Thyroid gland (tissue), 4 donors: ENCODE measurements at regions not wholly inside any gene's neighbourhood (a gene's known extent, or its start where the extent isn't known, plus 50 kb on each side); places are given as distances from the start of the nearest gene placed in this dataset.
"Not testable (repeated sequence)": the region's sequence is repeated elsewhere in the genome, so short reads cannot be mapped to it uniquely, and the experiment has no call there.

Experiments used
- POLR2A ChIP-seq, 2 donors: fragments of 450-650 bp; IDR thresholded peaks; one replicate each; pipeline ENCODE4 v1.6.1; 2017; ENCODE audit warnings: antibody characterized with exemption in 2 of 2, mild to moderate bottlenecking in 2 of 2, moderate library complexity in 1 of 2
- TF ChIP-seq, protein P1 (sequence below), 6 experiments: fragments of 200-600 bp in 3 of 6; fragments of 450-650 bp in 3 of 6; sonication (generic) in 3 of 6; IDR thresholded peaks; one replicate each; pipeline ENCODE4 v1.5.1; 2016 to 2019; ENCODE audit warnings: antibody characterized with exemption in 6 of 6, mild to moderate bottlenecking in 2 of 6, inconsistent platforms in 1 of 6, moderate library complexity in 1 of 6

GRCh38 chr7:142435606-142436005 is 177.7 kb upstream of the PRSS58 start:
- TF ChIP-seq, protein P1, sequence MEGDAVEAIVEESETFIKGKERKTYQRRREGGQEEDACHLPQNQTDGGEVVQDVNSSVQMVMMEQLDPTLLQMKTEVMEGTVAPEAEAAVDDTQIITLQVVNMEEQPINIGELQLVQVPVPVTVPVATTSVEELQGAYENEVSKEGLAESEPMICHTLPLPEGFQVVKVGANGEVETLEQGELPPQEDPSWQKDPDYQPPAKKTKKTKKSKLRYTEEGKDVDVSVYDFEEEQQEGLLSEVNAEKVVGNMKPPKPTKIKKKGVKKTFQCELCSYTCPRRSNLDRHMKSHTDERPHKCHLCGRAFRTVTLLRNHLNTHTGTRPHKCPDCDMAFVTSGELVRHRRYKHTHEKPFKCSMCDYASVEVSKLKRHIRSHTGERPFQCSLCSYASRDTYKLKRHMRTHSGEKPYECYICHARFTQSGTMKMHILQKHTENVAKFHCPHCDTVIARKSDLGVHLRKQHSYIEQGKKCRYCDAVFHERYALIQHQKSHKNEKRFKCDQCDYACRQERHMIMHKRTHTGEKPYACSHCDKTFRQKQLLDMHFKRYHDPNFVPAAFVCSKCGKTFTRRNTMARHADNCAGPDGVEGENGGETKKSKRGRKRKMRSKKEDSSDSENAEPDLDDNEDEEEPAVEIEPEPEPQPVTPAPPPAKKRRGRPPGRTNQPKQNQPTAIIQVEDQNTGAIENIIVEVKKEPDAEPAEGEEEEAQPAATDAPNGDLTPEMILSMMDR (IDR thresholded peaks at IDR 0.05): not testable (repeated sequence)
- TF ChIP-seq POLR2A (IDR thresholded peaks at IDR 0.05): not testable (repeated sequence)
